Natural killer cell (primary cell): ENCODE measurements at regions not wholly inside any gene's neighbourhood (a gene's known extent, or its start where the extent isn't known, plus 50 kb on each side); places are given as distances from the start of the nearest gene placed in this dataset.

Experiments
- ATAC-seq, 3 donors: fragments of 150-1000 bp in 2 of 3; fragments of 200-7000 bp in 1 of 3; cut with Tn5 transposase; 1 replicate in 1 of 3; 2 replicates in 2 of 3; pipeline ENCODE4 v1.10.0; 2021; ENCODE audit warnings: mild to moderate bottlenecking in 2 of 3, moderate library complexity in 2 of 3
- DNase-seq, 2 donors: peaks; one replicate each; pipeline versions ENCODE4 v3.0.0 to v3.0.0-alpha.2; 2013 to 2021; ENCODE audit warnings: mixed read lengths in 1 of 2
- H3K27ac ChIP-seq: one replicate; pipeline ENCODE4 v1.5.1; 2013; ENCODE audit warnings: mild to moderate bottlenecking, low read length
- H3K27me3 ChIP-seq: one replicate; pipeline ENCODE4 v1.6.1; 2013; ENCODE audit warnings: low read length; ENCODE audit not compliant: control insufficient read depth, insufficient read depth
- H3K36me3 ChIP-seq: one replicate; pipeline ENCODE4 v1.6.1; 2013; ENCODE audit warnings: low read length; ENCODE audit not compliant: control insufficient read depth, insufficient read depth
- H3K4me1 ChIP-seq: one replicate; pipeline ENCODE4 v1.6.1; 2013; ENCODE audit warnings: low read length; ENCODE audit not compliant: control insufficient read depth, insufficient read depth
- H3K4me3 ChIP-seq: one replicate; pipeline ENCODE4 v1.5.1; 2013; ENCODE audit warnings: low read length
- H3K9me3 ChIP-seq: one replicate; pipeline ENCODE4 v1.6.1; 2013; ENCODE audit warnings: low read length; ENCODE audit not compliant: control insufficient read depth, insufficient read depth
- H3K27ac Mint-ChIP-seq, 2 donors: one replicate each; pipeline ENCODE4 v1.8.0; 2022; ENCODE audit warnings: mild to moderate bottlenecking in 2 of 2, mixed read lengths in 2 of 2, moderate library complexity in 1 of 2
- H3K27me3 Mint-ChIP-seq, 2 donors: one replicate each; pipeline ENCODE4 v1.8.0; 2022; ENCODE audit warnings: low read depth in 2 of 2, mixed read lengths in 2 of 2
- H3K36me3 Mint-ChIP-seq: one replicate; pipeline ENCODE4 v1.8.0; 2022; ENCODE audit warnings: mixed read lengths
- H3K4me1 Mint-ChIP-seq, 2 donors: one replicate each; pipeline ENCODE4 v1.8.0; 2022; ENCODE audit warnings: mixed read lengths in 2 of 2
- H3K4me3 Mint-ChIP-seq: one replicate; pipeline ENCODE4 v1.8.0; 2022; ENCODE audit warnings: mild to moderate bottlenecking, moderate library complexity, mixed read lengths
- H3K9me3 Mint-ChIP-seq, 2 donors: one replicate each; pipeline ENCODE4 v1.8.0; 2022; ENCODE audit warnings: mixed read lengths in 2 of 2
- CTCF ChIP-seq: fragments of 200-600 bp; IDR thresholded peaks from one replicate; pipeline ENCODE4 v1.8.0; 2022; ENCODE audit warnings: antibody characterized with exemption
- WGBS: methylation state at CpG from one replicate; pipeline ENCODE4 v1.1.7; 2013; ENCODE audit warnings: missing lambda C conversion rate; ENCODE audit not compliant: insufficient coverage; 5-methylcytosine and 5-hydroxymethylcytosine counted together
- intact Hi-C: fragments of 100-400 bp; cut with micrococcal nuclease; formaldehyde crosslinking; loops from one replicate; pipeline ENCODE4 v1.14.2; 2022

DNA sequence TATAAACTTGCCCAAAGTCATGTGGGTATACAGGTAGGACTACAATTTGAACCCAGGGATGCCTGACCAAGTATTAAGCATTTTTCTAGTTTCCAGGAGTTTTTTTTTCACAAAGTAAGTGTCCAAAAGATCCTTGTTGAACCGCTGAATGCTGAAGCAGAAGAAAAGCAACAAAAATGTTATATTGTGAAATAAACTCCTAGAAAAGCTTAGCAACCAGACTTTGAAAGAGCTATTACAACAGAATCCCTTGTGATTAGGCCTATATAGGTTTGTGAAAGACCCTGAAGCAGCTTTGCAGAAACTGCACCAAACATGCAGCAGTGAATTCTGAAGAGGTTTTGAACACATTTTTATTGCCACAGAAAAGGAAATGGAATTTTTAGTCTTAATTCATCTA is 236.8 kb downstream of the TUSC7 start:
- no peak overlapping the region for H3K4me3 Mint-ChIP-seq

DNA sequence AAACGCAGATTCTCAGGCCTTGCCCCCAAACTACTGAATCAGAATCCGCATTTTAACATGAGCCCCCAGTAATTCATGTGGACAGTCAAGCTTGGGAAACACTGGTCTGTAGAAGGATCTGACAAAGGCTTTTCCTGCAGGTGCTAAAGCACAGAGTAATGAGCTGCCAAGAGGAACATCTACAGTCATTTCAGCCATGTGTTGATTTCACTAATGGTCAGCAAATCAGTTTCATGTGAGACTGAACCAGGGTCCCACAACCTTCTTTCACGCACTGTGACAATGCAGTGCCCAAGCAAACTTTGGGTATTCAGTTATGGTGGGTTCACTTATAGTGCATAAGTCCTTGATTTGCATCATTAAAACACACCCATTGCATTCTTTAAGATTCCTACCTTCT is 237.6 kb downstream of the TUSC7 start:
- Histone ChIP-seq H3K36me3 (no peaks in the 10 kb centered on the region), H3K27ac (no peak overlapping the region), H3K27me3 (no peaks in the 10 kb centered on the region), H3K9me3 (no peaks in the 10 kb centered on the region), H3K4me1 (no peaks in the 10 kb centered on the region), H3K4me3 (no peak overlapping the region)
- H3K4me1 Mint-ChIP-seq: no peaks in the 10 kb centered on the region
- H3K4me3 Mint-ChIP-seq: no peak overlapping the region
- intact Hi-C loops: no loop called here
- no peaks in the 10 kb centered on the region for H3K27me3 Mint-ChIP-seq
- ATAC-seq (no peak), DNase-seq (no peak)
- H3K27ac Mint-ChIP-seq: no peak overlapping the region
- WGBS: 89% methylated on average over 3 of the region's 3 CpGs
- peaks cover 6 to 17% of the 10 kb centered on the region in 2 donors for H3K9me3 Mint-ChIP-seq
- no peak for TF ChIP-seq CTCF
- no peaks in the 10 kb centered on the region for H3K36me3 Mint-ChIP-seq

More for the DNA sequence above, 236.8 kb downstream of the TUSC7 start:
- Histone ChIP-seq H3K4me3 (no peak overlapping the region), H3K27me3 (no peaks in the 10 kb centered on the region), H3K4me1 (no peaks in the 10 kb centered on the region), H3K9me3 (no peaks in the 10 kb centered on the region), H3K36me3 (no peaks in the 10 kb centered on the region), H3K27ac (no peak overlapping the region)
- no peaks in the 10 kb centered on the region for H3K27me3 Mint-ChIP-seq
- intact Hi-C loops: no loop called here
- no peak for ATAC-seq
- H3K27ac Mint-ChIP-seq: no peak overlapping the region
- no CpG with 5 or more reads among the region's 1 CpG for WGBS
- DNase-seq: no peak
- peaks cover 11 to 16% of the 10 kb centered on the region in 2 donors for H3K9me3 Mint-ChIP-seq
- no peaks in the 10 kb centered on the region for H3K4me1 Mint-ChIP-seq
- no peaks in the 10 kb centered on the region for H3K36me3 Mint-ChIP-seq
- no peak for TF ChIP-seq CTCF

- Mint-ChIP-seq H3K4me3 (no peak overlapping the region), H3K36me3 (no peaks in the 10 kb centered on the region), H3K9me3 (peaks cover 5 to 13% of the 10 kb centered on the region in 2 donors), H3K27ac (no peak overlapping the region), H3K27me3 (no peaks in the 10 kb centered on the region), H3K4me1 (no peaks in the 10 kb centered on the region)
- no peaks in the 10 kb centered on the region for H3K36me3 ChIP-seq
- intact Hi-C loops: no loop called here
- DNase-seq (no peak), ATAC-seq (no peak)
- H3K9me3 ChIP-seq: no peaks in the 10 kb centered on the region
- no peaks in the 10 kb centered on the region for H3K4me1 ChIP-seq
- H3K27me3 ChIP-seq: no peaks in the 10 kb centered on the region
- 83% methylated on average over 2 of the region's 3 CpGs for WGBS
- H3K27ac ChIP-seq: no peak overlapping the region
- no peak overlapping the region for H3K4me3 ChIP-seq
- no peak for TF ChIP-seq CTCF
These were observed 238.2 kb downstream of the TUSC7 start for GRCh38 chr3:116947809-116948208.

DNA sequence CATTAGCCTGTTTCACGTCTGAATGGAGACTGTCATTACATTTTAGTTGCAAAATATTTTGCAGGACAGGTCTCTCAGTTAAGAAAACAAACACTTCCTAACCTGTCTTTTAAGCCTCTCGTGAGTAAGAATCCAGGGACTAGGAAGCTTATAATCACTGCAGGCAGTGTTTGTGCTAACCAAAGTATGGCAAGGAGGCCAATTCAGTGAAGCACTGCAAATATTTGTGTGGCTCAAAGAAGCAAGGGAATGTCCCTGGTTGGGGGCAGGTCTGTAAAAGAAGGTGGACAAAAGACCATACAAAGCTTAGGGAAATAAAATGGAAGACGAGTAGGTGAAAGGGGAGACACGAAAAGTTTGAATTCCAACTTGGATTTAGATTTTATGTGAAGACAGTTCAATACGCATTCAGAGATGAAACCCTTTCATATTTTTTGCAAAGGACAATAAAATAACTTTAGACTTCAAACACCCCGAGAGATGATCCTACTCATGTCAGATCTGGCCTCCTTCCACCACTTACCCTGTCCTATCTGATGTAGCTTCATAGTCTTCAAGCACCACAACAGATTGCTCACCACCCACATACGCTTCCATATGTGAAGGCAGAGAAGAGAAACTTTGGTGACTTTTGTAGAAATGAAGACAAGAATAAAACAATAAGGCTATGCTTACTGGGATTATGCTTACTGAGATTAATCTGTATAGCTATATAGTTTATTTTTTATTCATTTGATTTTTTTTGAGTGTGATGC is 240.9 kb downstream of the TUSC7 start:
- Histone ChIP-seq H3K36me3 (no peaks in the 10 kb centered on the region), H3K4me3 (no peak overlapping the region), H3K27me3 (no peaks in the 10 kb centered on the region), H3K9me3 (no peaks in the 10 kb centered on the region), H3K4me1 (no peaks in the 10 kb centered on the region), H3K27ac (no peak overlapping the region)
- no peak for TF ChIP-seq CTCF
- no peaks in the 10 kb centered on the region for H3K36me3 Mint-ChIP-seq
- no peak for ATAC-seq
- intact Hi-C loops: no loop called here
- H3K4me1 Mint-ChIP-seq: no peaks in the 10 kb centered on the region
- H3K27me3 Mint-ChIP-seq: no peaks in the 10 kb centered on the region
- DNase-seq: no peak
- WGBS: 72% methylated on average over 6 of the region's 7 CpGs
- no peak overlapping the region for H3K27ac Mint-ChIP-seq
- peaks cover 4 to 7% of the 10 kb centered on the region in 2 donors for H3K9me3 Mint-ChIP-seq
- H3K4me3 Mint-ChIP-seq: no peak overlapping the region
